Activated CD8-positive, alpha-beta T cell treated with anti-CD3 and anti-CD28 coated beads for 36 hours (primary cell): ENCODE measurements at regions not wholly inside any gene's neighbourhood (a gene's known extent, or its start where the extent isn't known, plus 50 kb on each side); places are given as distances from the start of the nearest gene placed in this dataset.

Source experiments
- ATAC-seq: fragments of 200-7000 bp; cut with Tn5 transposase; one replicate; pipeline ENCODE4 v1.10.0; 2021; ENCODE audit warnings: mild to moderate bottlenecking, moderate library complexity
- CTCF ChIA-PET: fragments of 350-600 bp; sonication (Branson Sonifier 250); formaldehyde crosslinking; loops from one replicate; lab custom pipeline; 2021; ENCODE audit warnings: antibody characterized with exemption; lab: Charles Lee
- POLR2A ChIA-PET: fragments of 350-600 bp; sonication (Branson Sonifier 250); formaldehyde crosslinking; loops from one replicate; lab custom pipeline; 2021; ENCODE audit warnings: antibody characterized with exemption; lab: Charles Lee
- DNase-seq: peaks from one replicate; pipeline ENCODE4 v3.0.0-alpha.2; 2020
- H3K27ac Mint-ChIP-seq: one replicate; pipeline ENCODE4 v1.8.0; 2021; ENCODE audit warnings: mild to moderate bottlenecking, mixed read lengths
- H3K27me3 Mint-ChIP-seq: one replicate; pipeline ENCODE4 v1.8.0; 2021; ENCODE audit warnings: mixed read lengths
- H3K36me3 Mint-ChIP-seq: one replicate; pipeline ENCODE4 v1.8.0; 2021; ENCODE audit warnings: low read depth, mixed read lengths
- H3K4me1 Mint-ChIP-seq: one replicate; pipeline ENCODE4 v1.8.0; 2021; ENCODE audit warnings: low read depth, mixed read lengths
- H3K4me3 Mint-ChIP-seq: one replicate; pipeline ENCODE4 v1.8.0; 2021; ENCODE audit warnings: mild to moderate bottlenecking, moderate library complexity, mixed read lengths
- H3K9me3 Mint-ChIP-seq: one replicate; pipeline ENCODE4 v1.8.0; 2021; ENCODE audit warnings: mixed read lengths
- CTCF ChIP-seq: fragments of 200-600 bp; IDR thresholded peaks from one replicate; pipeline ENCODE4 v1.8.0; 2022; ENCODE audit warnings: antibody characterized with exemption, mild to moderate bottlenecking
- intact Hi-C: fragments of 100-400 bp; cut with micrococcal nuclease; formaldehyde crosslinking; loops from one replicate; pipeline ENCODE4 v1.10.0; 2022

- Mint-ChIP-seq H3K4me1 (no peaks in the 10 kb centered on the region), H3K36me3 (no peaks in the 10 kb centered on the region), H3K27ac (no peak overlapping the region), H3K4me3 (no peak overlapping the region), H3K27me3 (no peaks in the 10 kb centered on the region), H3K9me3 (peaks cover 1% of the 10 kb centered on the region)
- intact Hi-C loops: no loop called here
- DNase-seq (no peak), ATAC-seq (no peak)
- POLR2A ChIA-PET: no interaction called here
- CTCF ChIA-PET: interaction anchor here (1.1 kb wide), 1 partner anchor 13 kb away, joined by 3 read pairs; no protein-coding TSS in a partner anchor
- TF ChIP-seq CTCF: no peak
These were observed 361.2 kb downstream of the PCDH7 start for GRCh38 chr4:31081366-31081765.

GRCh38 chr4:31083456-31083855 is 363.3 kb downstream of the PCDH7 start:
- ATAC-seq (no peak), DNase-seq (no peak)
- H3K4me3 Mint-ChIP-seq: no peak overlapping the region
- CTCF ChIA-PET: no interaction called here
- no peaks in the 10 kb centered on the region for H3K4me1 Mint-ChIP-seq
- no peaks in the 10 kb centered on the region for H3K36me3 Mint-ChIP-seq
- no peak for TF ChIP-seq CTCF
- no peaks in the 10 kb centered on the region for H3K27me3 Mint-ChIP-seq
- POLR2A ChIA-PET: no interaction called here
- intact Hi-C loops: no loop called here
- H3K27ac Mint-ChIP-seq: no peak overlapping the region
- H3K9me3 Mint-ChIP-seq: peaks cover 4% of the 10 kb centered on the region

- no peak for TF ChIP-seq CTCF
- DNase-seq (no peak), ATAC-seq (no peak)
- Mint-ChIP-seq H3K27me3 (no peaks in the 10 kb centered on the region), H3K27ac (no peak overlapping the region), H3K4me1 (no peaks in the 10 kb centered on the region), H3K4me3 (no peak overlapping the region), H3K36me3 (no peaks in the 10 kb centered on the region), H3K9me3 (peaks cover 7% of the 10 kb centered on the region)
- intact Hi-C loops: no loop called here
- POLR2A ChIA-PET: no interaction called here
- CTCF ChIA-PET: no interaction called here
These were observed 364.7 kb downstream of the PCDH7 start for GRCh38 chr4:31084806-31085416.

- no peak for DNase-seq
- H3K27me3 Mint-ChIP-seq: no peaks in the 10 kb centered on the region
- peaks cover 7% of the 10 kb centered on the region for H3K9me3 Mint-ChIP-seq
- POLR2A ChIA-PET: no interaction called here
- H3K36me3 Mint-ChIP-seq: no peaks in the 10 kb centered on the region
- no peak overlapping the region for H3K4me3 Mint-ChIP-seq
- TF ChIP-seq CTCF: no peak
- CTCF ChIA-PET: no interaction called here
- no peak overlapping the region for H3K27ac Mint-ChIP-seq
- no peak for ATAC-seq
- intact Hi-C loops: no loop called here
- no peaks in the 10 kb centered on the region for H3K4me1 Mint-ChIP-seq
These were observed 365.5 kb downstream of the PCDH7 start for GRCh38 chr4:31085689-31086088.

- H3K4me1 Mint-ChIP-seq: no peaks in the 10 kb centered on the region
- H3K27ac Mint-ChIP-seq: no peak overlapping the region
- intact Hi-C loops: no loop called here
- no peak overlapping the region for H3K4me3 Mint-ChIP-seq
- peaks cover 6% of the 10 kb centered on the region for H3K9me3 Mint-ChIP-seq
- H3K36me3 Mint-ChIP-seq: no peaks in the 10 kb centered on the region
- TF ChIP-seq CTCF: no peak
- ATAC-seq (no peak), DNase-seq (no peak)
- no peaks in the 10 kb centered on the region for H3K27me3 Mint-ChIP-seq
- ChIA-PET CTCF (no interaction called here), POLR2A (no interaction called here)
These were observed 366.7 kb downstream of the PCDH7 start for GRCh38 chr4:31086756-31087330.
